DND-41 (cell line): ENCODE measurements at regions not wholly inside any gene's neighbourhood (a gene's known extent, or its start where the extent isn't known, plus 50 kb on each side); places are given as distances from the start of the nearest gene placed in this dataset.
"Not testable (repeated sequence)": the region's sequence is repeated elsewhere in the genome, so short reads cannot be mapped to it uniquely, and the experiment has no call there.

Source experiments
- EZH2 ChIP-seq: IDR thresholded peaks from 3 replicates; pipeline ENCODE4 v1.6.1; 2012; ENCODE audit warnings: borderline replicate concordance, low read depth, mild to moderate bottlenecking, moderate library complexity, low read length, inconsistent platforms; ENCODE audit not compliant: severe bottlenecking
- TF ChIP-seq, protein P1 (sequence below): IDR thresholded peaks from 2 replicates; pipeline ENCODE4 v1.5.1; 2012; ENCODE audit warnings: borderline replicate concordance, low read length, moderate library complexity, mild to moderate bottlenecking; ENCODE audit not compliant: poor library complexity, severe bottlenecking; ENCODE audit errors: extremely low read depth

DNA sequence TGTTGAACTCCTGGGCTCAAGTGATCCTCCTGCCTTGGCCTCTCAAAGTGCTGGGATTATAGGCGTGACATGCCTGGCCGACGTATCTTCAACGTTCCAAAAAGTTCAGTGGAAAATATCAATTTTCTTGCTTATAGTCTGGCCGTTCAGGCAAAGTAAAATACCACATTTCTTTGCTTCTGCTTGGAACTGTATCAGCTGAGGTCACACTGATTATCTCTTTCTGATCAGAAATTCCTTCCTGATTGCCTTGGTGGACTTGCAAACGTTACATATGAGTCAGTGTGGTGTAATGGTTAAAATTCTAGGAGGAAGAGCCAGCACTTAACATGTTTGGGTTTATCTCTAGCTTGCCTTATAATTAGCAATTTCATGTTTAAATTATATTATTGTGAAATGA, 189.5 kb upstream of the VKORC1L1 start:
- TF ChIP-seq, protein P1, sequence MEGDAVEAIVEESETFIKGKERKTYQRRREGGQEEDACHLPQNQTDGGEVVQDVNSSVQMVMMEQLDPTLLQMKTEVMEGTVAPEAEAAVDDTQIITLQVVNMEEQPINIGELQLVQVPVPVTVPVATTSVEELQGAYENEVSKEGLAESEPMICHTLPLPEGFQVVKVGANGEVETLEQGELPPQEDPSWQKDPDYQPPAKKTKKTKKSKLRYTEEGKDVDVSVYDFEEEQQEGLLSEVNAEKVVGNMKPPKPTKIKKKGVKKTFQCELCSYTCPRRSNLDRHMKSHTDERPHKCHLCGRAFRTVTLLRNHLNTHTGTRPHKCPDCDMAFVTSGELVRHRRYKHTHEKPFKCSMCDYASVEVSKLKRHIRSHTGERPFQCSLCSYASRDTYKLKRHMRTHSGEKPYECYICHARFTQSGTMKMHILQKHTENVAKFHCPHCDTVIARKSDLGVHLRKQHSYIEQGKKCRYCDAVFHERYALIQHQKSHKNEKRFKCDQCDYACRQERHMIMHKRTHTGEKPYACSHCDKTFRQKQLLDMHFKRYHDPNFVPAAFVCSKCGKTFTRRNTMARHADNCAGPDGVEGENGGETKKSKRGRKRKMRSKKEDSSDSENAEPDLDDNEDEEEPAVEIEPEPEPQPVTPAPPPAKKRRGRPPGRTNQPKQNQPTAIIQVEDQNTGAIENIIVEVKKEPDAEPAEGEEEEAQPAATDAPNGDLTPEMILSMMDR, result not testable (repeated sequence)
- not testable (repeated sequence) for TF ChIP-seq EZH2
